ENCODE measurements at regions not wholly inside any gene's neighbourhood (a gene's known extent, or its start where the extent isn't known, plus 50 kb on each side); places are given as distances from the start of the nearest gene placed in this dataset.

GRCh38 chr1:56003846-56004245, 575.5 kb downstream of the PLPP3 start:
- H3K4me1 ChIP-seq (ENCODE audit: control insufficient read depth in 1 of 2, insufficient read depth in 2 of 2, low read length in 2 of 2) = no peaks in the 10 kb centered on the region
- H3K4me3 Mint-ChIP-seq = no peak overlapping the region
- DNase-seq = no peak
- no peaks in the 10 kb centered on the region for H3K27me3 ChIP-seq (ENCODE audit: control insufficient read depth in 2 of 2, insufficient read depth in 2 of 2, low read length in 2 of 2)
- no peaks in the 10 kb centered on the region for H3K36me3 ChIP-seq (replicated peaks in 1 of 2; ENCODE audit: control insufficient read depth in 1 of 2, insufficient read depth in 2 of 2, low read length in 2 of 2)
- no peaks in the 10 kb centered on the region for H3K79me2 ChIP-seq (ENCODE audit: insufficient read depth, low read length)
- H3K27ac ChIP-seq (ENCODE audit: low read depth in 1 of 2, low read length in 2 of 2) = no peak overlapping the region
- H4K20me1 ChIP-seq (ENCODE audit: insufficient read depth, low read length) = no peaks in the 10 kb centered on the region
- H3K27ac Mint-ChIP-seq = no peak overlapping the region
- peaks cover 0 to 8% (median 2%) of the 10 kb centered on the region in 7 donors for H3K9me3 Mint-ChIP-seq
- no peak overlapping the region for H2AFZ ChIP-seq (ENCODE audit: insufficient read depth, low read depth, low read length, poor library complexity, severe bottlenecking)
- intact Hi-C loops (cut with micrococcal nuclease) = no loop called here
- H3K9me3 ChIP-seq (replicated peaks in 1 of 2; ENCODE audit: control insufficient read depth in 1 of 2, insufficient read depth in 1 of 2, low read length in 2 of 2) = peaks cover 0 to 3% of the 10 kb centered on the region in 2 donors
- no peak overlapping the region for H3K4me3 ChIP-seq (replicated peaks in 1 of 3; ENCODE audit: low read depth in 2 of 3, low read length in 3 of 3)
- WGBS (ENCODE audit: insufficient coverage) = no CpG with 5 or more reads among the region's 1 CpG
- H3K9ac ChIP-seq (ENCODE audit: insufficient read depth, low read length, poor library complexity, severe bottlenecking) = no peak overlapping the region
- no peaks in the 10 kb centered on the region for H3K4me1 Mint-ChIP-seq
- no peak overlapping the region for H3K4me2 ChIP-seq (replicated peaks; ENCODE audit: extremely low read depth, low read length, poor library complexity, severe bottlenecking)
- H3K27me3 Mint-ChIP-seq (ENCODE audit: low read depth in 3 of 3) = no peaks in the 10 kb centered on the region
- no peaks in the 10 kb centered on the region for H3K36me3 Mint-ChIP-seq
- TF ChIP-seq, protein P1, sequence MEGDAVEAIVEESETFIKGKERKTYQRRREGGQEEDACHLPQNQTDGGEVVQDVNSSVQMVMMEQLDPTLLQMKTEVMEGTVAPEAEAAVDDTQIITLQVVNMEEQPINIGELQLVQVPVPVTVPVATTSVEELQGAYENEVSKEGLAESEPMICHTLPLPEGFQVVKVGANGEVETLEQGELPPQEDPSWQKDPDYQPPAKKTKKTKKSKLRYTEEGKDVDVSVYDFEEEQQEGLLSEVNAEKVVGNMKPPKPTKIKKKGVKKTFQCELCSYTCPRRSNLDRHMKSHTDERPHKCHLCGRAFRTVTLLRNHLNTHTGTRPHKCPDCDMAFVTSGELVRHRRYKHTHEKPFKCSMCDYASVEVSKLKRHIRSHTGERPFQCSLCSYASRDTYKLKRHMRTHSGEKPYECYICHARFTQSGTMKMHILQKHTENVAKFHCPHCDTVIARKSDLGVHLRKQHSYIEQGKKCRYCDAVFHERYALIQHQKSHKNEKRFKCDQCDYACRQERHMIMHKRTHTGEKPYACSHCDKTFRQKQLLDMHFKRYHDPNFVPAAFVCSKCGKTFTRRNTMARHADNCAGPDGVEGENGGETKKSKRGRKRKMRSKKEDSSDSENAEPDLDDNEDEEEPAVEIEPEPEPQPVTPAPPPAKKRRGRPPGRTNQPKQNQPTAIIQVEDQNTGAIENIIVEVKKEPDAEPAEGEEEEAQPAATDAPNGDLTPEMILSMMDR (IDR thresholded peaks at IDR 0.05) = no peak

GRCh38 chr1:56002231-56002630, 577.1 kb downstream of the PLPP3 start:
- Mint-ChIP-seq H3K4me3 (no peak overlapping the region), H3K27me3 (ENCODE audit: low read depth in 3 of 3) (no peaks in the 10 kb centered on the region), H3K9me3 (peaks cover 0 to 9% (median 2%) of the 10 kb centered on the region in 7 donors), H3K4me1 (no peaks in the 10 kb centered on the region), H3K27ac (no peak overlapping the region), H3K36me3 (no peaks in the 10 kb centered on the region)
- Histone ChIP-seq H4K20me1 (ENCODE audit: insufficient read depth, low read length) (no peaks in the 10 kb centered on the region), H3K27ac (ENCODE audit: low read depth in 1 of 2, low read length in 2 of 2) (no peak overlapping the region), H3K4me3 (replicated peaks in 1 of 3; ENCODE audit: low read depth in 2 of 3, low read length in 3 of 3) (no peak overlapping the region), H3K4me2 (replicated peaks; ENCODE audit: extremely low read depth, low read length, poor library complexity, severe bottlenecking) (no peak overlapping the region), H2AFZ (ENCODE audit: insufficient read depth, low read depth, low read length, poor library complexity, severe bottlenecking) (no peak overlapping the region), H3K4me1 (ENCODE audit: control insufficient read depth in 1 of 2, insufficient read depth in 2 of 2, low read length in 2 of 2) (no peaks in the 10 kb centered on the region), H3K79me2 (ENCODE audit: insufficient read depth, low read length) (no peaks in the 10 kb centered on the region), H3K27me3 (ENCODE audit: control insufficient read depth in 2 of 2, insufficient read depth in 2 of 2, low read length in 2 of 2) (no peaks in the 10 kb centered on the region), H3K9me3 (replicated peaks in 1 of 2; ENCODE audit: control insufficient read depth in 1 of 2, insufficient read depth in 1 of 2, low read length in 2 of 2) (peaks cover 0 to 3% of the 10 kb centered on the region in 2 donors), H3K36me3 (replicated peaks in 1 of 2; ENCODE audit: control insufficient read depth in 1 of 2, insufficient read depth in 2 of 2, low read length in 2 of 2) (no peaks in the 10 kb centered on the region), H3K9ac (ENCODE audit: insufficient read depth, low read length, poor library complexity, severe bottlenecking) (no peak overlapping the region)
- intact Hi-C loops (cut with micrococcal nuclease) = no loop called here
- WGBS (ENCODE audit: insufficient coverage) = 100% methylated on average over 1 of the region's 5 CpGs
- TF ChIP-seq, protein P1 (IDR thresholded peaks at IDR 0.05) = no peak
- DNase-seq = no peak

All from CD14-positive monocyte (primary cell).